ENCODE measurements at regions not wholly inside any gene's neighbourhood (a gene's known extent, or its start where the extent isn't known, plus 50 kb on each side); places are given as distances from the start of the nearest gene placed in this dataset.
"Not testable (repeated sequence)": the region's sequence is repeated elsewhere in the genome, so short reads cannot be mapped to it uniquely, and the experiment has no call there.

- DNase-seq (ENCODE audit: low spot score): no peak
These were observed 244.9 kb upstream of the NEBL start for GRCh38 chr10:21141946-21142492.

- DNase-seq (ENCODE audit: low spot score): no peak
These were observed 241.7 kb upstream of the NEBL start for GRCh38 chr10:21138769-21139340.

GRCh38 chr10:21135023-21135931 is 238.2 kb upstream of the NEBL start:
- no peak for DNase-seq (ENCODE audit: low spot score)

DNA sequence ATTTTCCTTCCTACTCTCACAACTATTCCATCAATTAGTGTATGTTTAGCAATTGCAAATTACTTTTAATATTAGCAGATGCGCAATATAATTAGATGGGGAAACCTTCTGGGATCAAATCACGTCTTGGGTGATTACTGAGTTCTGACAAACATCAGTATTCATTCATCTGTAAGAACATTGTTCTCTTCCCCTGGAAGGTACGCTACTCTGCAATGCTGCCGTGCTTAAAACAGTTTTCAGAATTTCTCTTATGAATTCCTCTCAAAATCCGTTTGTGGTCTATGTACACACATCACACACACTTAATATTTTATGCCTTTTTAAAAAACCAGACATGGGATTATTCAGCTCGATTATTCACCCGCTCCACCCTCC is 237.5 kb upstream of the NEBL start:
- no peak for DNase-seq (ENCODE audit: low spot score)

DNA sequence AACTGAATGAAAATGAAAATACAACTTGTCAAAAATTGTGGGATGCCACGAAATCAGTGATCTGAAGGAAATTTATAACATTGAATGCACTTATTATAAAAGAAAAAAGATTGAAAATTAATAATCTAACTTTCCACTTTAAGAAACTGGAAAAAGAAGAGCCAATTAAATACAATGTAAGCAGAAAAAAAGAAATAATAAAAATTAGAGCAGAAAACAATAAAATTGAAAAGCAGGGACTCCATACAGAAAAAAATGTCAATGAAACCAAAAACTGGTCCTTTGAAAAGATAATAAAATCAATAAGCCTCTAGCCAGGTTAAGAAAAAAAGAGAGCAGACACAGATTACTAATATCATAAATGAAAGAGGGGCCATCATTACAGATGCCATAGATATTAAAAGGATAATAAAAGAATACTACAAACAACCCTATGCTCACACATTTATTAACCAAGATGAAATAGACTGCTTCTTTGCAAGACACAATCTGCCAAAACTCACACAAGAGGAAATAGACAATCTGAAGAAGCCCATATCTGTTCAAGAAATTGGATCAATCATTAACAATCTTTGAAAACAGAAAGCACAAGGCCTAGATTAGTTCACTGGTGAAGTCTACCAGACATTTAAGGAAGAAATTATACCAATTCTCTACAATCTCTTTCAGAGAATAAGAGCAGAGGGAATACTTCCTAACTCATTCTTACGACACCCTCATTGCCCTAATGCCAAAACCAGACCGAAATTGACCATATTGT is 233.8 kb upstream of the NEBL start:
- DNase-seq (ENCODE audit: low spot score): no peak

DNA sequence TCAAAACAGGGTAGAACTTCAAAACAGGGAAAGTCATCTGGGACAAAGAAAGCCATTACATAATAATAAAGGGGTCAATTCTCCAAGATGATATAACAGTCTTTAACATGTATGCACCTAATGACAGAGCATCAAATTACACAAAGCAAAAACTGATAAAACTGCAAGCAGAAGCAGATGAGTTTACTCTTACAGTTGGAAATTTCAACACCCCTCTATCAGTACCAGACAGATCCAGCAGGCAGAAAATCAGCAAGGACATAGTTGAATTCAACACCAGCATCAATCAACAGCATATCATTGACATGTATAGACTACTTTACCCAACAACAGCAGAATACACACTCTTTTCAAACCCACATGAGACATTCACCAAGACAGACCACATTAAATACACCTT is 233.0 kb upstream of the NEBL start:
- no peak for DNase-seq (ENCODE audit: low spot score)

GRCh38 chr10:21125471-21126228 is 228.5 kb upstream of the NEBL start:
- no peak for DNase-seq (ENCODE audit: low spot score)

DNA sequence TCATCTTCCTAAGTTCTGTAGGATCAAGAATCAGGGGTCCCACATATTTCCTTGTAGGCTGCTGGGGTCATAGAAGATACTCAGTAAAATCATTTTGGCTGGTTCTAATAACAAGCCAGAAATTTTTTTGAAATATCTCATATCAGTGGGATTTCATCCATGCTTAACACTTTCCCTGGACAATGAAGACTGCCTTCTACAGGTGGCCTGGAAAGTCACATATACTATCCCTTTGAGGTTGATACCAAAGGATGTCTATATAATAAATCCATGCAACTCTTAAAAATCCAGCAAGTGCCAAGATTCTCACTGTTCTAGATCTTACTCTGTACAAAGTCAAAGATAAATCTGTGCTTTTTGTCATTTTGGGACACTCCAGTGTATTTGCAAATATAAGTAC is 225.8 kb upstream of the NEBL start:
- no peak for DNase-seq (ENCODE audit: low spot score)

- DNase-seq (ENCODE audit: low spot score): not testable (repeated sequence)
These were observed 224.7 kb upstream of the NEBL start for GRCh38 chr10:21121822-21122221.

DNA sequence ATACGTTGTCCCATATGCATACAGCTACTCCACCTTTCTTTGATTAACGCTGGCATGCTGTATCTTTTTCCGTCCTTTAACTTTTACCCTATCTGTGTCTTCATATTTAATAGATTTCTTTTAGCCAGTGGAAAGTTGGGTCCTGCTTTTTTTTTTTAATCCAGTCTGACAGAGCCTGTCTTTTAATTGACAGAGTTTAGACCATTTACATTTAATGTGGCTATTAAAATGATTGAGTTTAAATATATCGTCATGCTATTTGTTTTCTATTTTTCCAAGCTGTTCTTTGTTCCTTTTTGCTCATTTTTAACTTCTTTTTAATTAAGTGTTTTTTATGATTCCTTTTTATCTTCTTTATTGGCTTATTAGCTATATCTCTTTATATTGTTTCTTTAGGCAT is 217.6 kb upstream of the NEBL start:
- DNase-seq (ENCODE audit: low spot score): no peak

DNA sequence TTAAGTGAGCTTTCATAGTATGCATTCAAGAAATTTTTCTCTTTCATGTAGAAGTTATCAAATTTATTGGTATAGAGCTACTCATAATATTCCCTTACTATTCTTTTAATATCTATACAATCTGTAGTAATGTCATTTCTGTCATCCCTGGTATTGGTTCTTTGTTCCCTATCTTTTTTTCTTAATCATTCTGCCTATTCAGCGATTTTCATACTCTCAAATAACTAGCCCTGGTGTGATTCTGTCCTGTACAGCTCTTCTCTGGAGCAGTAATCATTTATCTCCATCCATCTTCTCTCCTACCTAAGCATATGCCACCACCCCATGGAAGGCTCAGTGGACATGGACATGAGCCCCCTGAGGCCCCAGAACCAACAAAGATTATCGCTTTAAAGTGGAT is 213.2 kb upstream of the NEBL start:
- DNase-seq (ENCODE audit: low spot score): no peak

- DNase-seq (ENCODE audit: low spot score): not testable (repeated sequence)
These were observed 209.8 kb upstream of the NEBL start for GRCh38 chr10:21106931-21107330.

- DNase-seq (ENCODE audit: low spot score): not testable (repeated sequence)
These were observed 208.2 kb upstream of the NEBL start for GRCh38 chr10:21105331-21105730.

DNA sequence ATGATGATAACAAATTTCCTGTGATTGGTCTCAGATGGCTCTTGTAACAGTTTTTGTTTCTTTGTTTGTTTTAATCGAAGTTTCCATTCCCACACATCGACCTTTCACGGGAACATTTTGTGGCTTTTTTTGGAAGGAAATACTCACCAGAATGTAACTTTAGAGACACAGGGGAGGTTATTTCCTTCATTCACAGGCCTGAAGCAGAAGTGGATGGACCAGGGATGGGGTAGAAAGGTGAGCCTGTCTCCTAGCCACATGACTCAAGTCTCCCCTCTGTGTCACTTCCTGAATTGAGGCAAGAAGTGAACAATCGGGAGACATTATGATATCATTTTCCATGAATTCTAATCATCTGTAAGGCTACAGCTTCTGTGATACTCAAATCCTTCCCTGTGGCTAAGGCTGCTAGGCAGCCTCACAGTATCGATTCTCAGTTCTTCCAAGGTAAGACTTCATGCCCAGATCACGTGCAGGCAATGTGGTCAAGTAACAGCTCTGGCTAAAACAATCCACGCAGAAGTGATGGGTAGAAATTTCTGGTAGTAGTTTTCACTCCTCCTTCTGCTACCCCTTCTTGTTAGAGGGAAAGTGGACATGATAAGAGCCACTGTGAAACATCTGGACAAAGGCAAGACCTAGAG is 203.9 kb upstream of the NEBL start:
- no peak for DNase-seq (ENCODE audit: low spot score)

- DNase-seq (ENCODE audit: low spot score): no peak
These were observed 203.1 kb upstream of the NEBL start for GRCh38 chr10:21100190-21100589.

DNA sequence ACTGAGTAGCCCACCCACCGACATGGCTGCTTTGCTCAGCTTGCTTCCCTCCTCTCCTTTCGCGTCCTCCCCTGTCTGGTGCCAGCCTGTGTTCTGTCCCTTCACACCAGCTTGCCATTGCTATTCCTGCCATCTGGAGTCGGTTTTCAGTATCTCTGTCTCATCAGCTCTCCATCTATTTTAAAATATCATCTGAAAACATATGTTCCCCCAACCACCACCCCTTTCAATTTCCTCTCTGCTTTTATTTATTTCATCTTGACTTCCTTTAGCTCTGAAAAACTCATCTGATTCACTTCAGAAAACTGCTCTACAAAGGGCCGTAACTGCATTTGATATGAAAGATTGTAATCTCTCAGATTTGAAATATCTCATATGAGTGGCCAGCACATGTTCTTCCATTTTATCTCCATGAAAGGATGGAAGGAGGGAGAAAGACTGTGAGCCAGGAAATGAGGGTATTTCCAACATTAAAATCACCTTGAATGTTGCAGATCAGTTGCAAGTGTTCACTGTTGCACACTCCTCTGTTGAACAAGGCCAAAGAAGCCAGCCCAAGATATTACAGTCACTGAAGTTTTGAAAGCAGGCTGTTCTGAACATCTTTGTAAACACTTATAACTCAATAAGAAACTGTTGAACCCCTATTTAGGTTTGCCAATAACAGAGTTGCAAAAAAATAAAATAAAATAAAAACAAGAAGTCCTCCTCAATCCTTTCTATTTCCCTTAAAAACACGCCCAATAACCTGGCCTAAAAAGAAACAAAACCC is 202.4 kb upstream of the NEBL start:
- DNase-seq (ENCODE audit: low spot score): no peak

GRCh38 chr10:21097926-21098355 is 200.8 kb upstream of the NEBL start:
- DNase-seq (ENCODE audit: low spot score): no peak

DNA sequence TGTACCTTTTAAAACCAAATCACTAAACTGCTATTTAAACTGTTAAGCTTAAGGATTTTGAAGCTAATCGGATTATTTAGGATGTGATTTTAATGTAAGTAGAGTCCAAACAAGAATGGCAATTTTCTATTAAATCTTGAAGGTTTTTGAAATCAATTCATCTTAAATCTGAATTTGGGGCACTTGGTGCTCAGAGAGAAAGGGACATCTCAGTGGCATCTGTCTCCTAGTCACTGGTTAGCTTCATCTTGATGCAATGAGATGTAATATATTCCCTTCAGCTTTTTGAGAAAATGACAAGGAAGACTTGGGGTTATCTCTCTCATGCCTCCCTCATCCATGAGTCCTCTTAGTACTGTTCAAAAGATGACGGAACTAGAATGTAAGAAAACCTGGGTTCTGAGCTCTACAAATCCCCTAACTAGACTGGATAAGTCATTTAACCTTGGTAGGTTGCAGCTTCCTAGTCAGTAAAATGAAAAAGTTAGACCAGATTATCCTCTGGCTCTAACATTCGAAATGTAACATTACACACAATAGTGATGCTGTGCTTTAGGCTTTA is 198.5 kb upstream of the NEBL start:
- no peak for DNase-seq (ENCODE audit: low spot score)

GRCh38 chr10:21095073-21095472 is 198.0 kb upstream of the NEBL start:
- no peak for DNase-seq (ENCODE audit: low spot score)

All from AG08396 (cell line).